GM19240 (cell line): ENCODE measurements at regions not wholly inside any gene's neighbourhood (a gene's known extent, or its start where the extent isn't known, plus 50 kb on each side); places are given as distances from the start of the nearest gene placed in this dataset.
A peak's percentile ranks its signal among the peaks of the same experiment; 100 is the strongest.
"Not testable (repeated sequence)": the region's sequence is repeated elsewhere in the genome, so short reads cannot be mapped to it uniquely, and the experiment has no call there.

ENCODE experiments used
- DNase-seq: peaks from one replicate; pipeline ENCODE4 v3.0.0; 2011; ENCODE audit warnings: low spot score; ENCODE audit not compliant: insufficient read length

- DNase-seq: no peak
Observed at GRCh38 chr21:25254491-25255174, 352.6 kb downstream of the MRPL39 start.

- DNase-seq: no peak
Observed at GRCh38 chr21:25246546-25246945, 360.7 kb downstream of the MRPL39 start.

GRCh38 chr21:25244735-25245134 is 362.5 kb downstream of the MRPL39 start:
- DNase-seq: no peak

GRCh38 chr21:25243808-25244207 is 363.5 kb downstream of the MRPL39 start:
- DNase-seq: no peak

- no peak for DNase-seq
Observed at GRCh38 chr21:25240974-25241373, 366.3 kb downstream of the MRPL39 start.

GRCh38 chr21:25234857-25235801 is 372.2 kb downstream of the MRPL39 start:
- DNase-seq: peak; percentile 5

- no peak for DNase-seq
Observed at GRCh38 chr21:25220954-25221353, 386.3 kb downstream of the MRPL39 start.

GRCh38 chr21:25220169-25220568 is 387.1 kb downstream of the MRPL39 start:
- DNase-seq: no peak

GRCh38 chr21:25215698-25216384 is 391.4 kb downstream of the MRPL39 start:
- no peak for DNase-seq

GRCh38 chr21:25214676-25215075 is 392.6 kb downstream of the MRPL39 start:
- DNase-seq: no peak

GRCh38 chr21:25199944-25200343 is 407.3 kb downstream of the MRPL39 start:
- DNase-seq: no peak

- DNase-seq: no peak
Observed at GRCh38 chr21:25191141-25191540, 416.1 kb downstream of the MRPL39 start.

- DNase-seq: no peak
Observed at GRCh38 chr21:25189497-25189896, 417.8 kb downstream of the MRPL39 start.

- DNase-seq: no peak
Observed at GRCh38 chr21:25188677-25189079, 418.6 kb downstream of the MRPL39 start.

GRCh38 chr21:25186273-25186672 is 421.0 kb downstream of the MRPL39 start:
- DNase-seq: no peak

GRCh38 chr21:25183577-25183976 is 423.7 kb downstream of the MRPL39 start:
- DNase-seq: no peak

- not testable (repeated sequence) for DNase-seq
Observed at GRCh38 chr21:25181690-25182089, 425.6 kb downstream of the MRPL39 start.

- no peak for DNase-seq
Observed at GRCh38 chr21:25179116-25179515, 428.2 kb downstream of the MRPL39 start.

GRCh38 chr21:25176637-25177412 is 430.5 kb downstream of the MRPL39 start:
- no peak for DNase-seq

GRCh38 chr21:25175938-25176337 is 431.3 kb downstream of the MRPL39 start:
- no peak for DNase-seq

- no peak for DNase-seq
Observed at GRCh38 chr21:25171438-25171837, 435.8 kb downstream of the MRPL39 start.
